Caco-2 (cell line): ENCODE measurements at regions not wholly inside any gene's neighbourhood (a gene's known extent, or its start where the extent isn't known, plus 50 kb on each side); places are given as distances from the start of the nearest gene placed in this dataset.

Experiments
- BruUV-seq: library from RNA; stranded (reverse); fragments of 400-500 nt; replicated peaks from 2 replicates; lab custom pipeline; 2021; lab: Mats Ljungman, UMichigan
- CTCF ChIA-PET: fragments of 300-600 bp; sonication (Branson Sonifier 250); formaldehyde crosslinking; loops from one replicate; lab custom pipeline; 2022; ENCODE audit warnings: antibody characterized with exemption; lab: Charles Lee
- POLR2A ChIA-PET: fragments of 300-600 bp; sonication (Branson Sonifier 250); formaldehyde crosslinking; loops from one replicate; lab custom pipeline; 2022; ENCODE audit warnings: antibody characterized with exemption; lab: Charles Lee
- DNase-seq, 2 experiments: peaks; one replicate each; pipeline versions ENCODE4 v3.0.0 to v3.0.0-alpha.2; 2020 to 2022
- H3K27me3 ChIP-seq: replicated peaks from 2 replicates; pipeline ENCODE4 v1.6.0; 2011; ENCODE audit warnings: low read length; ENCODE audit not compliant: control insufficient read depth, insufficient read depth
- H3K36me3 ChIP-seq: 2 replicates; pipeline ENCODE4 v1.5.1; 2011; ENCODE audit warnings: low read length; ENCODE audit not compliant: control insufficient read depth, insufficient read depth
- H3K4me1 ChIP-seq: fragments of 250-450 bp; sonication (Bioruptor Pico); 2 replicates; pipeline ENCODE4 v1.5.1; 2020; ENCODE audit warnings: mild to moderate bottlenecking
- H3K4me3 ChIP-seq: 2 replicates; pipeline ENCODE4 v1.5.1; 2011; ENCODE audit warnings: low read depth, mild to moderate bottlenecking, control low read depth, low read length
- H3K9me3 ChIP-seq: fragments of 250-450 bp; sonication (Bioruptor Pico); 2 replicates; pipeline ENCODE4 v1.5.1; 2020; ENCODE audit warnings: mild to moderate bottlenecking, moderate library complexity
- H3K27ac Mint-ChIP-seq: one replicate; pipeline ENCODE4 v1.8.0; 2022; ENCODE audit warnings: mixed read lengths; ENCODE audit not compliant: unreplicated experiment
- H3K27me3 Mint-ChIP-seq: one replicate; pipeline ENCODE4 v1.8.0; 2022; ENCODE audit warnings: mixed read lengths; ENCODE audit not compliant: insufficient read depth, unreplicated experiment
- H3K36me3 Mint-ChIP-seq: one replicate; pipeline ENCODE4 v1.8.0; 2022; ENCODE audit warnings: mild to moderate bottlenecking, mixed read lengths; ENCODE audit not compliant: insufficient read depth, unreplicated experiment
- H3K4me1 Mint-ChIP-seq: one replicate; pipeline ENCODE4 v1.8.0; 2022; ENCODE audit warnings: low read depth, mixed read lengths; ENCODE audit not compliant: unreplicated experiment
- H3K4me3 Mint-ChIP-seq: one replicate; pipeline ENCODE4 v1.8.0; 2022; ENCODE audit warnings: mild to moderate bottlenecking, moderate library complexity, mixed read lengths; ENCODE audit not compliant: unreplicated experiment
- H3K9me3 Mint-ChIP-seq: one replicate; pipeline ENCODE4 v1.8.0; 2022; ENCODE audit warnings: mixed read lengths; ENCODE audit not compliant: unreplicated experiment
- intact Hi-C: fragments of 100-400 bp; cut with micrococcal nuclease; formaldehyde crosslinking; loops from one replicate; pipeline ENCODE4 v1.10.0; 2022; ENCODE audit not compliant: unreplicated experiment
- TF ChIP-seq, protein P1 (sequence below), 2 experiments: fragments of 200-600 bp in 1 of 2; IDR thresholded peaks; 1 replicate in 1 of 2; 2 replicates in 1 of 2; pipeline versions ENCODE4 v1.5.1 to v1.8.0; 2011 to 2022; ENCODE audit warnings: antibody characterized with exemption in 1 of 2, control low read depth in 1 of 2, inconsistent platforms in 1 of 2, low read depth in 1 of 2, low read length in 1 of 2, mild to moderate bottlenecking in 1 of 2, moderate library complexity in 1 of 2; ENCODE audit not compliant: insufficient read depth in 1 of 2, severe bottlenecking in 1 of 2, unreplicated experiment in 1 of 2

DNA sequence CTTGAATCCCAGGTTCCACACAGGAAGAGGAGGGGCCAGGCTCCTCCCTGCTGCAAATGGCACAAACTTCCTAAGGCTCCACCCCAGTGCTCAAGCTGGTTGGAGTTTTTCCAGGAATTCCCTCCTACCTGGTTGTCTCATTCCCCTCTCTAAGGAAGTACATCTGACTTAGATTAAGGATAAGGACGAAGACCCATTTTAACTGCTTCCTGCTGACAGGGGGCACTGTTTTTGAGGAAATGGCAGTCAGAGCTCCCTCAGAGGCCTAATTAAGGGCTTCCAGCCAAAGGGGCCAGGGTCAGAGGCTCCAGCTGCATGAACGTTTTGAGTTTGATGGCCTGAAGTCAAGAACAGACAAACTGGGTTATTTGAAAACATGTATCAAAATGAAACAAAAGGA, 1084.7 kb downstream of the SLC6A15 start:
- Histone ChIP-seq H3K27me3 (no peaks in the 10 kb centered on the region), H3K4me3 (no peak overlapping the region), H3K9me3 (no peaks in the 10 kb centered on the region), H3K4me1 (no peaks in the 10 kb centered on the region), H3K36me3 (no peaks in the 10 kb centered on the region)
- no peak overlapping the region for H3K27ac Mint-ChIP-seq
- ChIA-PET CTCF (no interaction called here), POLR2A (no interaction called here)
- no peaks in the 10 kb centered on the region for H3K27me3 Mint-ChIP-seq
- no TSS peak for BruUV-seq
- TF ChIP-seq, protein P1, sequence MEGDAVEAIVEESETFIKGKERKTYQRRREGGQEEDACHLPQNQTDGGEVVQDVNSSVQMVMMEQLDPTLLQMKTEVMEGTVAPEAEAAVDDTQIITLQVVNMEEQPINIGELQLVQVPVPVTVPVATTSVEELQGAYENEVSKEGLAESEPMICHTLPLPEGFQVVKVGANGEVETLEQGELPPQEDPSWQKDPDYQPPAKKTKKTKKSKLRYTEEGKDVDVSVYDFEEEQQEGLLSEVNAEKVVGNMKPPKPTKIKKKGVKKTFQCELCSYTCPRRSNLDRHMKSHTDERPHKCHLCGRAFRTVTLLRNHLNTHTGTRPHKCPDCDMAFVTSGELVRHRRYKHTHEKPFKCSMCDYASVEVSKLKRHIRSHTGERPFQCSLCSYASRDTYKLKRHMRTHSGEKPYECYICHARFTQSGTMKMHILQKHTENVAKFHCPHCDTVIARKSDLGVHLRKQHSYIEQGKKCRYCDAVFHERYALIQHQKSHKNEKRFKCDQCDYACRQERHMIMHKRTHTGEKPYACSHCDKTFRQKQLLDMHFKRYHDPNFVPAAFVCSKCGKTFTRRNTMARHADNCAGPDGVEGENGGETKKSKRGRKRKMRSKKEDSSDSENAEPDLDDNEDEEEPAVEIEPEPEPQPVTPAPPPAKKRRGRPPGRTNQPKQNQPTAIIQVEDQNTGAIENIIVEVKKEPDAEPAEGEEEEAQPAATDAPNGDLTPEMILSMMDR (IDR thresholded peaks at IDR 0.05; ENCODE audit: insufficient read depth in 1 of 2, low read depth in 1 of 2, low read length in 1 of 2, severe bottlenecking in 1 of 2, unreplicated experiment in 1 of 2), result no peak
- H3K36me3 Mint-ChIP-seq, result no peaks in the 10 kb centered on the region
- intact Hi-C loops, result loop anchor here (5.0 to 10.0 kb wide), 2 partner anchors 674 to 1303 kb away; no protein-coding TSS in a partner anchor
- no peak for DNase-seq
- no peaks in the 10 kb centered on the region for H3K4me1 Mint-ChIP-seq
- no peak overlapping the region for H3K4me3 Mint-ChIP-seq
- H3K9me3 Mint-ChIP-seq, result no peaks in the 10 kb centered on the region

DNA sequence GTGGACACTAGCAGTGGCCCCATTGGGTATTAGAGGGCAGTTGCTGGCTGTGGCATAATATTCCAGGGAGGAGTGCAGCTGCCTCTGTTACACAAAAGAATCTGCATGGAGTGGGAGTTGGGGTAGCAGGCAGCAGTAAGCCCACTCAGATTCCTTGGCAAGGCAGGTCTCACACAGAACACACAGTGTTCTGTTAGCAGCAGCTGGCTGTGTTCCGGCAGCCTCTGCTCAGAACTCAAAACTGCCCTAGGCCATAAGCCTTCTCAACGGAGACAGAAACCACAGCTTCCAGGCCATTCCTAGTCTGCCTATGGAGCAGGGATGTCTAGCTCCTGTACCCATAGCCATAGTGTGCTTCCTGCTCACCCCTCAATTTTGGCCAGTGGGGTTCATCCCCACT, 1085.4 kb downstream of the SLC6A15 start:
- H3K9me3 ChIP-seq, result no peaks in the 10 kb centered on the region
- H3K4me1 ChIP-seq, result no peaks in the 10 kb centered on the region
- BruUV-seq, result no TSS peak
- DNase-seq, result no peak
- ChIA-PET POLR2A (no interaction called here), CTCF (interaction anchor here (0.7 kb wide), 1 partner anchor 137 kb away, joined by 3 read pairs; no protein-coding TSS in a partner anchor)
- TF ChIP-seq, protein P1 (IDR thresholded peaks at IDR 0.05; ENCODE audit: insufficient read depth in 1 of 2, low read depth in 1 of 2, low read length in 1 of 2, severe bottlenecking in 1 of 2, unreplicated experiment in 1 of 2), result no peak
- H3K9me3 Mint-ChIP-seq, result no peaks in the 10 kb centered on the region
- intact Hi-C loops, result loop anchor here (5.0 to 10.0 kb wide), 2 partner anchors 675 to 1302 kb away; no protein-coding TSS in a partner anchor
- no peak overlapping the region for H3K4me3 Mint-ChIP-seq
- H3K4me1 Mint-ChIP-seq, result no peaks in the 10 kb centered on the region
- no peaks in the 10 kb centered on the region for H3K27me3 Mint-ChIP-seq
- no peaks in the 10 kb centered on the region for H3K36me3 Mint-ChIP-seq
- no peaks in the 10 kb centered on the region for H3K36me3 ChIP-seq
- H3K27me3 ChIP-seq, result no peaks in the 10 kb centered on the region
- H3K4me3 ChIP-seq, result no peak overlapping the region
- no peak overlapping the region for H3K27ac Mint-ChIP-seq

- no peaks in the 10 kb centered on the region for H3K36me3 Mint-ChIP-seq
- POLR2A ChIA-PET, result no interaction called here
- Histone ChIP-seq H3K4me1 (no peaks in the 10 kb centered on the region), H3K36me3 (no peaks in the 10 kb centered on the region), H3K4me3 (no peak overlapping the region), H3K27me3 (no peaks in the 10 kb centered on the region), H3K9me3 (no peaks in the 10 kb centered on the region)
- no TSS peak for BruUV-seq
- no peak overlapping the region for H3K4me3 Mint-ChIP-seq
- DNase-seq, result peak; percentile 31 to 39
- TF ChIP-seq, protein P1 (IDR thresholded peaks at IDR 0.05; ENCODE audit: insufficient read depth in 1 of 2, low read depth in 1 of 2, low read length in 1 of 2, severe bottlenecking in 1 of 2, unreplicated experiment in 1 of 2), result peak; percentile 21 to 36
- H3K9me3 Mint-ChIP-seq, result no peaks in the 10 kb centered on the region
- CTCF ChIA-PET, result interaction anchor here (0.6 kb wide), 1 partner anchor 33 kb away, joined by 7 read pairs; no protein-coding TSS in a partner anchor
- no peak overlapping the region for H3K27ac Mint-ChIP-seq
- no peaks in the 10 kb centered on the region for H3K4me1 Mint-ChIP-seq
- H3K27me3 Mint-ChIP-seq, result no peaks in the 10 kb centered on the region
- intact Hi-C loops, result loop anchor here (5.0 to 10.0 kb wide), 2 partner anchors 676 to 1301 kb away; no protein-coding TSS in a partner anchor
Measured at GRCh38 chr12:83826112-83826511, 1086.5 kb downstream of the SLC6A15 start.
